CD14-positive monocyte (primary cell): ENCODE measurements at regions not wholly inside any gene's neighbourhood (a gene's known extent, or its start where the extent isn't known, plus 50 kb on each side); places are given as distances from the start of the nearest gene placed in this dataset.

Source experiments
- DNase-seq, 3 donors: peaks; one replicate each; pipeline ENCODE4 v3.0.0-alpha.2; 2011 to 2022
- H2AFZ ChIP-seq: 2 replicates; pipeline ENCODE4 v1.6.0; 2012; ENCODE audit warnings: mild to moderate bottlenecking, low read depth, low read length, inconsistent platforms; ENCODE audit not compliant: insufficient read depth, poor library complexity, severe bottlenecking
- H3K27ac ChIP-seq, 2 donors: 1 replicate in 1 of 2; 2 replicates in 1 of 2; pipeline ENCODE4 v1.5.1; 2012 to 2013; ENCODE audit warnings: low read length in 2 of 2, control low read depth in 1 of 2, inconsistent platforms in 1 of 2, low read depth in 1 of 2, mild to moderate bottlenecking in 1 of 2
- H3K27me3 ChIP-seq, 2 donors: one replicate each; pipeline versions ENCODE4 v1.6.0 to v1.6.1; 2011 to 2013; ENCODE audit warnings: low read length in 2 of 2; ENCODE audit not compliant: control insufficient read depth in 2 of 2, insufficient read depth in 2 of 2
- H3K36me3 ChIP-seq, 2 donors: replicated peaks in 1 of 2; 1 replicate in 1 of 2; 2 replicates in 1 of 2; pipeline versions ENCODE4 v1.5.1 to v1.6.1; 2012 to 2013; ENCODE audit warnings: low read length in 2 of 2, control low read depth in 1 of 2, inconsistent platforms in 1 of 2, mild to moderate bottlenecking in 1 of 2; ENCODE audit not compliant: insufficient read depth in 2 of 2, control insufficient read depth in 1 of 2
- H3K4me1 ChIP-seq, 2 donors: 1 replicate in 1 of 2; 2 replicates in 1 of 2; pipeline versions ENCODE4 v1.5.1 to v1.6.1; 2012 to 2013; ENCODE audit warnings: low read length in 2 of 2, control low read depth in 1 of 2, inconsistent platforms in 1 of 2, mild to moderate bottlenecking in 1 of 2, moderate library complexity in 1 of 2; ENCODE audit not compliant: insufficient read depth in 2 of 2, control insufficient read depth in 1 of 2
- H3K4me2 ChIP-seq: replicated peaks from 2 replicates; pipeline ENCODE3; 2012; ENCODE audit warnings: low read length, moderate library complexity, mild to moderate bottlenecking; ENCODE audit not compliant: poor library complexity, severe bottlenecking; ENCODE audit errors: extremely low read depth
- H3K4me3 ChIP-seq, 3 experiments: fragments of 200-600 bp in 1 of 3; sonication (generic) in 1 of 3; replicated peaks in 1 of 3; 1 replicate in 2 of 3; 2 replicates in 1 of 3; pipeline ENCODE4 v1.5.1; 2011 to 2013; ENCODE audit warnings: low read length in 3 of 3, mild to moderate bottlenecking in 3 of 3, control low read depth in 2 of 3, low read depth in 2 of 3, inconsistent platforms in 1 of 3, moderate library complexity in 1 of 3
- H3K79me2 ChIP-seq: 2 replicates; pipeline ENCODE4 v1.6.0; 2012; ENCODE audit warnings: mild to moderate bottlenecking, control low read depth, inconsistent platforms, low read length, moderate library complexity; ENCODE audit not compliant: insufficient read depth
- H3K9ac ChIP-seq: 2 replicates; pipeline ENCODE4 v1.6.0; 2017; ENCODE audit warnings: low read length, mild to moderate bottlenecking; ENCODE audit not compliant: insufficient read depth, poor library complexity, severe bottlenecking
- H3K9me3 ChIP-seq, 2 donors: replicated peaks in 1 of 2; 1 replicate in 1 of 2; 2 replicates in 1 of 2; pipeline versions ENCODE4 v1.5.1 to v1.6.1; 2012 to 2013; ENCODE audit warnings: low read length in 2 of 2, control low read depth in 1 of 2; ENCODE audit not compliant: control insufficient read depth in 1 of 2, insufficient read depth in 1 of 2
- H4K20me1 ChIP-seq: 2 replicates; pipeline ENCODE4 v1.6.0; 2012; ENCODE audit warnings: mild to moderate bottlenecking, low read length, control low read depth, moderate library complexity; ENCODE audit not compliant: insufficient read depth
- H3K27ac Mint-ChIP-seq, 7 donors: one replicate each; pipeline ENCODE4 v1.8.0; 2020; ENCODE audit warnings: mild to moderate bottlenecking in 7 of 7, mixed read lengths in 7 of 7, moderate library complexity in 6 of 7, inconsistent platforms in 2 of 7
- H3K27me3 Mint-ChIP-seq, 3 donors: one replicate each; pipeline ENCODE4 v1.8.0; 2021 to 2022; ENCODE audit warnings: low read depth in 3 of 3, mild to moderate bottlenecking in 3 of 3, mixed read lengths in 3 of 3, moderate library complexity in 3 of 3, inconsistent platforms in 1 of 3
- H3K36me3 Mint-ChIP-seq, 2 donors: one replicate each; pipeline ENCODE4 v1.8.0; 2020; ENCODE audit warnings: mixed read lengths in 2 of 2, inconsistent platforms in 1 of 2, mild to moderate bottlenecking in 1 of 2
- H3K4me1 Mint-ChIP-seq: one replicate; pipeline ENCODE4 v1.8.0; 2020; ENCODE audit warnings: mild to moderate bottlenecking, mixed read lengths
- H3K4me3 Mint-ChIP-seq, 2 donors: one replicate each; pipeline ENCODE4 v1.8.0; 2020; ENCODE audit warnings: mild to moderate bottlenecking in 2 of 2, mixed read lengths in 2 of 2, moderate library complexity in 1 of 2
- H3K9me3 Mint-ChIP-seq, 7 donors: one replicate each; pipeline ENCODE4 v1.8.0; 2020 to 2022; ENCODE audit warnings: mixed read lengths in 7 of 7, mild to moderate bottlenecking in 6 of 7, moderate library complexity in 6 of 7, inconsistent platforms in 2 of 7
- WGBS: methylation state at CpG from one replicate; pipeline ENCODE4 v1.1.5; 2013; ENCODE audit warnings: missing lambda C conversion rate; ENCODE audit not compliant: insufficient coverage; 5-methylcytosine and 5-hydroxymethylcytosine counted together
- intact Hi-C, 2 donors: fragments of 100-400 bp; cut with micrococcal nuclease; formaldehyde crosslinking; loops; one replicate each; pipeline versions ENCODE4 v1.15.0 to v1.15.1; 2023
- TF ChIP-seq, protein P1 (sequence below): fragments of 200-600 bp; IDR thresholded peaks from one replicate; pipeline ENCODE4 v1.8.0; 2022; ENCODE audit warnings: antibody characterized with exemption, mild to moderate bottlenecking

- no peak overlapping the region for H3K27ac ChIP-seq
- H3K4me3 ChIP-seq: no peak overlapping the region
- H3K36me3 Mint-ChIP-seq: no peaks in the 10 kb centered on the region
- DNase-seq: no peak
- no peaks in the 10 kb centered on the region for H3K36me3 ChIP-seq
- no peaks in the 10 kb centered on the region for H3K4me1 ChIP-seq
- TF ChIP-seq, protein P1, sequence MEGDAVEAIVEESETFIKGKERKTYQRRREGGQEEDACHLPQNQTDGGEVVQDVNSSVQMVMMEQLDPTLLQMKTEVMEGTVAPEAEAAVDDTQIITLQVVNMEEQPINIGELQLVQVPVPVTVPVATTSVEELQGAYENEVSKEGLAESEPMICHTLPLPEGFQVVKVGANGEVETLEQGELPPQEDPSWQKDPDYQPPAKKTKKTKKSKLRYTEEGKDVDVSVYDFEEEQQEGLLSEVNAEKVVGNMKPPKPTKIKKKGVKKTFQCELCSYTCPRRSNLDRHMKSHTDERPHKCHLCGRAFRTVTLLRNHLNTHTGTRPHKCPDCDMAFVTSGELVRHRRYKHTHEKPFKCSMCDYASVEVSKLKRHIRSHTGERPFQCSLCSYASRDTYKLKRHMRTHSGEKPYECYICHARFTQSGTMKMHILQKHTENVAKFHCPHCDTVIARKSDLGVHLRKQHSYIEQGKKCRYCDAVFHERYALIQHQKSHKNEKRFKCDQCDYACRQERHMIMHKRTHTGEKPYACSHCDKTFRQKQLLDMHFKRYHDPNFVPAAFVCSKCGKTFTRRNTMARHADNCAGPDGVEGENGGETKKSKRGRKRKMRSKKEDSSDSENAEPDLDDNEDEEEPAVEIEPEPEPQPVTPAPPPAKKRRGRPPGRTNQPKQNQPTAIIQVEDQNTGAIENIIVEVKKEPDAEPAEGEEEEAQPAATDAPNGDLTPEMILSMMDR: no peak
- no peaks in the 10 kb centered on the region for H3K4me1 Mint-ChIP-seq
- H3K27me3 Mint-ChIP-seq: no peaks in the 10 kb centered on the region
- H4K20me1 ChIP-seq: no peaks in the 10 kb centered on the region
- H3K27ac Mint-ChIP-seq: no peak overlapping the region
- no CpG with 5 or more reads among the region's 1 CpG for WGBS
- intact Hi-C loops: no loop called here
- peaks cover 0 to 1% (median 0%) of the 10 kb centered on the region in 7 donors for H3K9me3 Mint-ChIP-seq
- H3K27me3 ChIP-seq: no peaks in the 10 kb centered on the region
- no peak overlapping the region for H3K4me2 ChIP-seq
- H3K9me3 ChIP-seq: no peaks in the 10 kb centered on the region
- no peaks in the 10 kb centered on the region for H3K79me2 ChIP-seq
- H3K4me3 Mint-ChIP-seq: no peak overlapping the region
- H3K9ac ChIP-seq: no peak overlapping the region
- no peak overlapping the region for H2AFZ ChIP-seq
These were observed 85.0 kb upstream of the KRR1 start for GRCh38 chr12:75596406-75596805.

DNA sequence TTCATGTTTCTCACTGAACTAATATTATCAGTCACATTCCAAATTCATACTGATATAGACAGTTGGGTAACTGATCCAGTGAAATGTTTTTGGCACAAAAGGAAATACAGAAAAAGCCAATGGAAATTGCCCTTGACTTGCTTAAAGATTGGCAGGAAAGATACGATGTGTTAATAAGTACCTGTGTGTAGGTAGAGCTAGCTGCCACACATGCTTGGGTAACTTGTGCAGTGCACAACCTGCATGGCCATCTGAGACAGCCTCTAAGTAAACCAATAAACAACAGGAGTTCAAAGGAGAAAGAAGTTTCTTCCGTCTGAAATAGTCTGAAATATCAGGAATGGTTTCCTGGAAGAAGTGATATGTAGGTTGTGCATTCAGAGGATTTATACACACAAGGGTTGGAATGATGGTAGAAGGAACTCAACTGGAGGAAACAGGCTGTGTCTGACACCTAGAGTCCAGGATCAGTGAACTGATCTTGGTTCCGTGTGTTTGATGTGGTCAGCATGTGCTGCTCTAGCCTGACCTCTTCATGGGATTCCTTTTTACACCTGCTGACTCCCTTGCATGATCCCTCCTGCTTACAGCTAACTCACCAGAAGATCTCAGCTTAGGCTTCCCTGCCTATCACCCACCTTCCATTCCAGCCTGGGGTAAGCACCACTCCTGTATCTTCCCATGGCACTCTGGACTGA is 81.4 kb upstream of the KRR1 start:
- TF ChIP-seq, protein P1: no peak
- no peak overlapping the region for H3K4me2 ChIP-seq
- no peak overlapping the region for H3K4me3 Mint-ChIP-seq
- intact Hi-C loops: no loop called here
- no peaks in the 10 kb centered on the region for H3K4me1 ChIP-seq
- H3K9ac ChIP-seq: no peak overlapping the region
- H3K4me1 Mint-ChIP-seq: no peaks in the 10 kb centered on the region
- H3K79me2 ChIP-seq: no peaks in the 10 kb centered on the region
- H4K20me1 ChIP-seq: no peaks in the 10 kb centered on the region
- H3K9me3 ChIP-seq: no peaks in the 10 kb centered on the region
- WGBS: no CpG with 5 or more reads among the region's 3 CpGs
- no peaks in the 10 kb centered on the region for H3K36me3 ChIP-seq
- no peak overlapping the region for H3K27ac ChIP-seq
- peaks cover 0 to 1% (median 0%) of the 10 kb centered on the region in 7 donors for H3K9me3 Mint-ChIP-seq
- no peaks in the 10 kb centered on the region for H3K27me3 ChIP-seq
- peaks cover 0 to 2% (median 1%) of the 10 kb centered on the region in 3 donors for H3K27me3 Mint-ChIP-seq
- H3K4me3 ChIP-seq: no peak overlapping the region
- no peaks in the 10 kb centered on the region for H3K36me3 Mint-ChIP-seq
- no peak for DNase-seq
- H2AFZ ChIP-seq: no peak overlapping the region
- H3K27ac Mint-ChIP-seq: no peak overlapping the region
